ENCODE measurements at regions not wholly inside any gene's neighbourhood (a gene's known extent, or its start where the extent isn't known, plus 50 kb on each side); places are given as distances from the start of the nearest gene placed in this dataset.
"Not testable (repeated sequence)": the region's sequence is repeated elsewhere in the genome, so short reads cannot be mapped to it uniquely, and the experiment has no call there.

- TF ChIP-seq, protein P1, sequence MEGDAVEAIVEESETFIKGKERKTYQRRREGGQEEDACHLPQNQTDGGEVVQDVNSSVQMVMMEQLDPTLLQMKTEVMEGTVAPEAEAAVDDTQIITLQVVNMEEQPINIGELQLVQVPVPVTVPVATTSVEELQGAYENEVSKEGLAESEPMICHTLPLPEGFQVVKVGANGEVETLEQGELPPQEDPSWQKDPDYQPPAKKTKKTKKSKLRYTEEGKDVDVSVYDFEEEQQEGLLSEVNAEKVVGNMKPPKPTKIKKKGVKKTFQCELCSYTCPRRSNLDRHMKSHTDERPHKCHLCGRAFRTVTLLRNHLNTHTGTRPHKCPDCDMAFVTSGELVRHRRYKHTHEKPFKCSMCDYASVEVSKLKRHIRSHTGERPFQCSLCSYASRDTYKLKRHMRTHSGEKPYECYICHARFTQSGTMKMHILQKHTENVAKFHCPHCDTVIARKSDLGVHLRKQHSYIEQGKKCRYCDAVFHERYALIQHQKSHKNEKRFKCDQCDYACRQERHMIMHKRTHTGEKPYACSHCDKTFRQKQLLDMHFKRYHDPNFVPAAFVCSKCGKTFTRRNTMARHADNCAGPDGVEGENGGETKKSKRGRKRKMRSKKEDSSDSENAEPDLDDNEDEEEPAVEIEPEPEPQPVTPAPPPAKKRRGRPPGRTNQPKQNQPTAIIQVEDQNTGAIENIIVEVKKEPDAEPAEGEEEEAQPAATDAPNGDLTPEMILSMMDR (conservative IDR thresholded peaks at IDR 0.05; ENCODE audit: low read depth, low read length), result no peak
Observed at GRCh38 chr18:59038295-59039039, 101.2 kb upstream of the SEC11C start.

GRCh38 chr18:59039040-59039320 is 100.7 kb upstream of the SEC11C start:
- not testable (repeated sequence) for DNase-seq (ENCODE audit: low read depth); H3K4me3 ChIP-seq (ENCODE audit: low read depth, low read length)

More at GRCh38 chr18:59038295-59039039, 101.2 kb upstream of the SEC11C start:
- no peak for DNase-seq (ENCODE audit: low read depth)
- no peak overlapping the region for H3K4me3 ChIP-seq (ENCODE audit: low read depth, low read length)

DNA sequence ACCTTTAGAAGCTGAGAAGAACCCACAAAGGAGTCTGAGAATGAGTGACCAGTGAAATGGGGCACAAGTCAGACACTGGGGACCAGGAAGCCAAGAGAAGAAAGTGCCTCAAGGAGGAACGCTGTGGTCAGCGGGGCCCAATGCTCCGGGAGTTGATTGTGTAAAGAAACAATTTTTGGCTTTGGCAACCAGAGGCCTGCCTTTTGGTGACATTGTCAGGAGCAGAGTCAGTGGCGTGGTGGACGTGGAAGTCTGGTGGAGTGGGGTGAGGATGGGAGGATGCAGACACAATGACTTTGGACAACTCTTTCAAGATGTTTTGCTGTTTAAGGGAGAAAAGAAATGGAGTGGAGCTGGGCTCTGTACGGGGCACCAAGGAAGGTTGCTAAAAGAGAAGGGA is 100.2 kb upstream of the SEC11C start:
- TF ChIP-seq, protein P1 (conservative IDR thresholded peaks at IDR 0.05; ENCODE audit: low read depth, low read length), result no peak
- no peak overlapping the region for H3K4me3 ChIP-seq (ENCODE audit: low read depth, low read length)
- DNase-seq (ENCODE audit: low read depth), result no peak

DNA sequence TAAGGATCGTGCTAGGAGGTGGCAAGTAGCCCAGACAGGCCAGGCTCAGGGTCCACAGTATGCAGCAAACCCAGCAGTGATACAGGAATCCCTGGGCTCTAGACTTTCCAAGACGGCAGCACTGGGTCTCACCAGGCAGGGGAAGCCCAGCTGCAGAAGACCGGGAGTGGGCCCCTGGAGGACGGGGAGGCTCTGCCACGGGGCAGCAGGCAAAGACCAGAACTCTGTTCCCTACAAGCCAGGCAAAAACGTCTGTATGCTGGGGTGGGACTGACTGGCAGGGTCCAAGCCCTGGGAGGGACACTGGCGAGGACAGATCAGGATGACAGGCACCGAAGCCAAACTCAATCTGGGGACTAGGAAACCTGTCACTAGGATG is 98.9 kb upstream of the SEC11C start:
- H3K4me3 ChIP-seq (ENCODE audit: low read depth, low read length), result no peak overlapping the region
- TF ChIP-seq, protein P1 (conservative IDR thresholded peaks at IDR 0.05; ENCODE audit: low read depth, low read length), result no peak
- no peak for DNase-seq (ENCODE audit: low read depth)

GRCh38 chr18:59041296-59041695 is 98.4 kb upstream of the SEC11C start:
- DNase-seq (ENCODE audit: low read depth), result no peak

GRCh38 chr18:59041819-59042815 is 97.6 kb upstream of the SEC11C start:
- DNase-seq (ENCODE audit: low read depth), result no peak
- TF ChIP-seq, protein P1 (conservative IDR thresholded peaks at IDR 0.05; ENCODE audit: low read depth, low read length), result no peak
- no peak overlapping the region for H3K4me3 ChIP-seq (ENCODE audit: low read depth, low read length)

More at GRCh38 chr18:59041296-59041695, 98.4 kb upstream of the SEC11C start:
- TF ChIP-seq, protein P1 (conservative IDR thresholded peaks at IDR 0.05; ENCODE audit: low read depth, low read length), result no peak
- H3K4me3 ChIP-seq (ENCODE audit: low read depth, low read length), result no peak overlapping the region

DNA sequence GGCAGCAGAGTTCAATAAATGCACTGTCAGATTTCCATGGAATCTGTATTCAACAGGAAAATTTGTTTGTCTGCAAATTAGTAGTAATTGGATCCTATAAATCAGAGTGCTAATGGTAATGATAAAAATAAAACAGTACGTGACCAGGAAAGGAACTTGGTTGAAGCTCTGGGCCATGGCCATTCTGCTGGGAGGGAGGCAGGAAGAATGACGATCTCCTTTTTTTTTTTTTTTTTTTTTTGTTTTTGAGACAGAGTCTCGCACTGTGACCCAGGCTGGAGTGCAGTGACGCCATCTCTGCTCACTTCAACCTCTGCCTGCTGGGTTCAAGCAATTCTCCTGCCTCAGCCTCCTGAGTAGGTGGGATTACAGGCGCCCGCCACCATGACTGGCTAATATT is 94.8 kb upstream of the SEC11C start:
- TF ChIP-seq, protein P1 (conservative IDR thresholded peaks at IDR 0.05; ENCODE audit: low read depth, low read length), result no peak
- no peak overlapping the region for H3K4me3 ChIP-seq (ENCODE audit: low read depth, low read length)
- no peak for DNase-seq (ENCODE audit: low read depth)
